Upper lobe of left lung (tissue), 4 donors: ENCODE measurements at regions not wholly inside any gene's neighbourhood (a gene's known extent, or its start where the extent isn't known, plus 50 kb on each side); places are given as distances from the start of the nearest gene placed in this dataset.

ENCODE experiments used
- CTCF ChIP-seq, 6 experiments: fragments of 450-650 bp in 4 of 6; fragments of 200-600 bp in 2 of 6; sonication (generic) in 2 of 6; IDR thresholded peaks; one replicate each; pipeline ENCODE4 v1.5.1; 2016 to 2019; ENCODE audit warnings: antibody characterized with exemption in 6 of 6
- POLR2A ChIP-seq, 4 donors: fragments of 450-650 bp; IDR thresholded peaks; one replicate each; pipeline ENCODE4 v1.5.1; 2016 to 2017; ENCODE audit warnings: antibody characterized with exemption in 4 of 4, mild to moderate bottlenecking in 2 of 4

GRCh38 chr2:741195-741496 lies 63.9 kb upstream of the TMEM18 start:
- TF ChIP-seq CTCF (IDR thresholded peaks at IDR 0.05) (no peak), POLR2A (IDR thresholded peaks at IDR 0.05) (no peak)
